Activated CD4-positive, alpha-beta T cell treated with anti-CD3 and anti-CD28 coated beads for 4 hours (primary cell): ENCODE measurements at regions not wholly inside any gene's neighbourhood (a gene's known extent, or its start where the extent isn't known, plus 50 kb on each side); places are given as distances from the start of the nearest gene placed in this dataset.
"Not testable (repeated sequence)": the region's sequence is repeated elsewhere in the genome, so short reads cannot be mapped to it uniquely, and the experiment has no call there.

ENCODE experiments used
- DNase-seq, 2 donors: peaks; one replicate each; pipeline ENCODE4 v3.0.0-alpha.2; 2020

- DNase-seq, result no peak
Measured at GRCh38 chr9:88821033-88821745, 170.1 kb upstream of the S1PR3 start.

GRCh38 chr9:88821746-88822106 is 169.5 kb upstream of the S1PR3 start:
- DNase-seq, result no peak

GRCh38 chr9:88824711-88825110 is 166.6 kb upstream of the S1PR3 start:
- no peak for DNase-seq

- DNase-seq, result no peak
Measured at GRCh38 chr9:88826181-88826580, 165.1 kb upstream of the S1PR3 start.

GRCh38 chr9:88826771-88827181 is 164.5 kb upstream of the S1PR3 start:
- no peak for DNase-seq

GRCh38 chr9:88828018-88828417 is 163.2 kb upstream of the S1PR3 start:
- no peak for DNase-seq

GRCh38 chr9:88828492-88828974 is 162.7 kb upstream of the S1PR3 start:
- DNase-seq, result no peak

- no peak for DNase-seq
Measured at GRCh38 chr9:88829276-88829675, 162.0 kb upstream of the S1PR3 start.

- no peak for DNase-seq
Measured at GRCh38 chr9:88831713-88832407, 159.4 kb upstream of the S1PR3 start.

GRCh38 chr9:88833946-88834345 is 157.3 kb upstream of the S1PR3 start:
- DNase-seq, result no peak

- DNase-seq, result no peak
Measured at GRCh38 chr9:88835038-88835466, 156.2 kb upstream of the S1PR3 start.

- no peak for DNase-seq
Measured at GRCh38 chr9:88835772-88836171, 155.5 kb upstream of the S1PR3 start.

GRCh38 chr9:88837731-88838130 is 153.5 kb upstream of the S1PR3 start:
- DNase-seq, result no peak

GRCh38 chr9:88849878-88850277 is 141.4 kb upstream of the S1PR3 start:
- not testable (repeated sequence) for DNase-seq

- DNase-seq, result no peak
Measured at GRCh38 chr9:88852794-88853193, 138.5 kb upstream of the S1PR3 start.

- DNase-seq, result no peak
Measured at GRCh38 chr9:88870627-88871026, 120.6 kb upstream of the S1PR3 start.

- no peak for DNase-seq
Measured at GRCh38 chr9:88871669-88872068, 119.6 kb upstream of the S1PR3 start.

- no peak for DNase-seq
Measured at GRCh38 chr9:88872192-88872946, 118.9 kb upstream of the S1PR3 start.

GRCh38 chr9:88873635-88874034 is 117.6 kb upstream of the S1PR3 start:
- no peak for DNase-seq

GRCh38 chr9:88874391-88874790 is 116.9 kb upstream of the S1PR3 start:
- no peak for DNase-seq

- DNase-seq, result no peak
Measured at GRCh38 chr9:88875400-88876120, 115.7 kb upstream of the S1PR3 start.

GRCh38 chr9:88880199-88880598 is 111.1 kb upstream of the S1PR3 start:
- DNase-seq, result no peak

- DNase-seq, result not testable (repeated sequence)
Measured at GRCh38 chr9:88884291-88884690, 107.0 kb upstream of the S1PR3 start.
